GM21526 (cell line): ENCODE measurements at regions not wholly inside any gene's neighbourhood (a gene's known extent, or its start where the extent isn't known, plus 50 kb on each side); places are given as distances from the start of the nearest gene placed in this dataset.

Source experiments
- ATAC-seq: cut with Tn5 transposase; IDR thresholded peaks from one replicate; pipeline ENCODE4 v1.9.1; 2021; ENCODE audit warnings: moderate library complexity; ENCODE audit not compliant: unreplicated experiment, low FRiP score

GRCh38 chr10:44835300-44835699 lies 75.8 kb upstream of the TMEM72 start:
- ATAC-seq: no peak

GRCh38 chr10:44843484-44843883 lies 67.7 kb upstream of the TMEM72 start:
- ATAC-seq: no peak

- no peak for ATAC-seq
These were observed 65.6 kb upstream of the TMEM72 start for GRCh38 chr10:44845361-44846175.

GRCh38 chr10:44847110-44847509 lies 64.0 kb upstream of the TMEM72 start:
- ATAC-seq: no peak

GRCh38 chr10:44848211-44848610 lies 62.9 kb upstream of the TMEM72 start:
- ATAC-seq: no peak

- no peak for ATAC-seq
These were observed 61.2 kb upstream of the TMEM72 start for GRCh38 chr10:44849936-44850335.

GRCh38 chr10:44850356-44850934 lies 60.7 kb upstream of the TMEM72 start:
- ATAC-seq: no peak

- no peak for ATAC-seq
These were observed 59.7 kb upstream of the TMEM72 start for GRCh38 chr10:44851413-44851812.

GRCh38 chr10:44851881-44852280 lies 59.3 kb upstream of the TMEM72 start:
- no peak for ATAC-seq

GRCh38 chr10:44853148-44853734 lies 57.9 kb upstream of the TMEM72 start:
- ATAC-seq: no peak

- no peak for ATAC-seq
These were observed 57.3 kb upstream of the TMEM72 start for GRCh38 chr10:44853796-44854195.

GRCh38 chr10:44854693-44855350 lies 56.3 kb upstream of the TMEM72 start:
- no peak for ATAC-seq

- no peak for ATAC-seq
These were observed 54.4 kb upstream of the TMEM72 start for GRCh38 chr10:44856696-44857095.

GRCh38 chr10:44857363-44858016 lies 53.6 kb upstream of the TMEM72 start:
- peak; percentile 81 for ATAC-seq

GRCh38 chr10:44858017-44858371 lies 53.1 kb upstream of the TMEM72 start:
- ATAC-seq: no peak

- ATAC-seq: no peak
These were observed 52.1 kb upstream of the TMEM72 start for GRCh38 chr10:44858988-44859387.

- no peak for ATAC-seq
These were observed 51.4 kb upstream of the TMEM72 start for GRCh38 chr10:44859546-44860285.

- no peak for ATAC-seq
These were observed 50.1 kb upstream of the TMEM72 start for GRCh38 chr10:44860811-44861736.
